ENCODE measurements at regions not wholly inside any gene's neighbourhood (a gene's known extent, or its start where the extent isn't known, plus 50 kb on each side); places are given as distances from the start of the nearest gene placed in this dataset.
"Not testable (repeated sequence)": the region's sequence is repeated elsewhere in the genome, so short reads cannot be mapped to it uniquely, and the experiment has no call there.

DNA sequence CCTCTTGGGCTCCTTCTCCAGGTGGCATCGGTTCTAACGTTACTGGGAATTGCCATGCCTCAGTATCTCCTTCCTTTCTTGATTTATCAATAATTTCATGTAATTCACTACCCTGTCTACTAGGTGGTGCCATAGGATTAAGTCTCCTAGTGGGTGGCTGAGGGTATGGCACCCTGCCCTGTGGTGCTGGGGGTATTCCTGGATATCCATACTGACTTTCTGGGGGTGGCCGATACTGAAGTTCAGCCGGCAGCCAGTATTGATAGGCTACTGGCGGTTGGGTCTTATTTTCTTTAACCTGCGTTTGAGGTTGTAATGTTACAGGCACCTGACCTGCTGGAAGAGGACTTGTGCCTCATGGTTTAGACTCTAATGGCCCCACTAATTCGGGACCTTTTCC lies 699.4 kb upstream of the CDH6 start:
- FAIRE-seq, result not testable (repeated sequence)
- WGBS, 2 experiments (ENCODE audit: extremely low coverage in 1 of 2, insufficient coverage in 1 of 2, insufficient read length in 1 of 2, insufficient replicate concordance in 2 of 2, low coverage in 1 of 2, low lambda C conversion rate in 2 of 2, missing lambda C conversion rate in 1 of 2), result 79% methylated on average over 5 of the region's 7 CpGs; no CpG with 5 or more reads in 1 of the 2 experiments

More for the DNA sequence above, 699.4 kb upstream of the CDH6 start:
- H3K4ac ChIP-seq (replicated peaks; ENCODE audit: insufficient read length, low read depth, low read length); H3K27ac ChIP-seq (ENCODE audit: low read depth, low read length); H3K36me3 ChIP-seq (ENCODE audit: control insufficient read depth in 2 of 4, insufficient read depth in 4 of 4, low read length in 3 of 4); H3K79me2 ChIP-seq (ENCODE audit: control insufficient read depth in 1 of 2, insufficient read depth in 2 of 2, low read length in 2 of 2); H4K20me1 ChIP-seq (replicated peaks in 1 of 2; ENCODE audit: control insufficient read depth in 1 of 2, insufficient read depth in 2 of 2, low read length in 2 of 2); H2BK120ac ChIP-seq (replicated peaks; ENCODE audit: low read depth, low read length); H4K5ac ChIP-seq (ENCODE audit: insufficient read length, low read depth, low read length); POLR2A ChIA-PET (ENCODE audit: partially characterized antibody); H3K79me1 ChIP-seq (ENCODE audit: low read depth, low read length); H3K14ac ChIP-seq (ENCODE audit: insufficient read length); H3K27me3 ChIP-seq (replicated peaks in 1 of 4; ENCODE audit: control insufficient read depth in 3 of 4, extremely low read depth in 1 of 4, insufficient read depth in 3 of 4, low read length in 3 of 4); H4K8ac ChIP-seq (ENCODE audit: extremely low read depth, insufficient read depth, low read length); H4K91ac ChIP-seq (replicated peaks; ENCODE audit: insufficient read length, low read length); H3K4me2 ChIP-seq (ENCODE audit: insufficient read depth in 1 of 2, low read depth in 2 of 2, low read length in 2 of 2); CTCF ChIA-PET (ENCODE audit: partially characterized antibody); H3K23ac ChIP-seq (ENCODE audit: insufficient read length); H3K4me1 ChIP-seq (replicated peaks in 1 of 4; ENCODE audit: control insufficient read depth in 3 of 4, insufficient read depth in 4 of 4, low read length in 3 of 4); H3K56ac ChIP-seq (replicated peaks; ENCODE audit: insufficient read length, low read depth, low read length); H3K9me3 ChIP-seq (ENCODE audit: insufficient read depth in 2 of 2, low read depth in 1 of 2, low read length in 1 of 2); H2AK5ac ChIP-seq (ENCODE audit: low read depth, low read length); H2AFZ ChIP-seq (ENCODE audit: low read length); H3K4me3 ChIP-seq (ENCODE audit: extremely low read depth in 1 of 4, insufficient read depth in 2 of 4, low read depth in 3 of 4, low read length in 4 of 4); H2BK20ac ChIP-seq (ENCODE audit: low read length); H3K9ac ChIP-seq (replicated peaks in 1 of 4; ENCODE audit: extremely low read depth in 1 of 4, low read depth in 3 of 4, low read length in 3 of 4); H3K18ac ChIP-seq (ENCODE audit: extremely low read depth, low read length); H2BK15ac ChIP-seq (ENCODE audit: low read length); H2BK12ac ChIP-seq (ENCODE audit: low read depth, low read length); H3K23me2 ChIP-seq (ENCODE audit: low read depth, low read length); H2BK5ac ChIP-seq (ENCODE audit: low read depth, low read length): not testable (repeated sequence)
- DNase-seq (ENCODE audit: low read depth in 1 of 2, low spot score in 2 of 2), result peak; percentile 5 to 54
- TF ChIP-seq CTCF (IDR thresholded peaks at IDR 0.05; ENCODE audit: control extremely low read depth in 1 of 3, insufficient read depth in 1 of 3, low read depth in 1 of 3, low read length in 3 of 3) (peak in 2 of 3 experiments; percentile 17 to 31; a peak in 3 of 4 replicates), RAD21 (IDR thresholded peaks at IDR 0.05 in 1 of 2, conservative IDR thresholded peaks at IDR 0.05 in 1 of 2; ENCODE audit: low read depth in 2 of 2, low read length in 2 of 2) (peak in 1 of 2 experiments; percentile 17; a peak in 3 of 4 replicates)

Data from H1 (cell line).